ENCODE measurements at regions not wholly inside any gene's neighbourhood (a gene's known extent, or its start where the extent isn't known, plus 50 kb on each side); places are given as distances from the start of the nearest gene placed in this dataset.

DNA sequence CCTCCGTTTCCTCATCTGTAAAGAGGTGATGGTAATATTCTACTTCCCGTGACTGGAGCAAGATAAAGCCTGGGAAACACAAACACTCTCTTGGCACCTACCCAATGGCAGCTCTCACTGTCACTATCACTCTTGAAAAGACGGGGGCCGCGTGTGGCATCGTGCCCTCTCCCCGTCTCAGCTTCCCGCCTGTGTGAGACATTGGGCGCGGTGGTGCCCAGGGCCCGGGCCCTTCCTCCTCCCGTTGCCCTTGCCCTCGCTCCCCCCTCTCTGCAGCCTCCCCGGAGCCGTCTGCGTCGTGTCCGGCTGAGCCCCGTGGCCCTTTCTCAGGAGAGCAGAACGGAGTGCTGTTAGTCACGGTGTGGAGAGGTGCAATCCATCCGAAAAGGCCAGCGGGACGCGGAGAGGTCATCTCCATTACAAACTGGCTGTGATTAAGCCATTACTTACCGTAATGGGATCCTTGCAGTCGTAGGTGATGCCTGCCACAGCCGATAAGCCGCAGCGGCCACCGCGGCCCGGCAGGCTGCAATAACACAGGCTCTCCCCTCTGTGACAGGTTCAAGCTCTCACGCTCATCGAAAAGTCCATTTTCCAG is 156.4 kb upstream of the ZC3H12A start:
- Mint-ChIP-seq H3K27ac (peak overlapping the region in 1 of 3 experiments; percentile 59; a peak in 1 of 7 replicates), H3K4me1 (peaks cover 55 to 58% of the 10 kb centered on the region in 2 experiments), H3K9me3 (no peaks in the 10 kb centered on the region; a peak in 1 of 5 replicates), H3K27me3 (ENCODE audit: low read depth) (peaks cover 30% of the 10 kb centered on the region), H3K36me3 (ENCODE audit: insufficient read depth in 1 of 3, low read depth in 3 of 3) (no peaks in the 10 kb centered on the region), H3K4me3 (peak overlapping the region in 1 of 2 experiments; percentile 59; a peak in 3 of 5 replicates)
- Histone ChIP-seq H3K56ac (ENCODE audit: insufficient read length, low read depth, low read length) (no peak overlapping the region), H4K20me1 (ENCODE audit: control insufficient read depth, insufficient read depth, insufficient read length) (no peaks in the 10 kb centered on the region), H3K4ac (ENCODE audit: low read depth, low read length) (no peak overlapping the region), H3K27ac (ENCODE audit: insufficient read length, low read depth, low read length) (no peak overlapping the region), H3K14ac (ENCODE audit: insufficient read depth, low read length) (no peak overlapping the region), H2AFZ (ENCODE audit: low read length) (no peak overlapping the region), H3K4me1 (ENCODE audit: insufficient read depth, low read length) (peaks cover 24% of the 10 kb centered on the region), H3K4me2 (ENCODE audit: insufficient read depth, insufficient read length, low read length) (peak overlapping the region; percentile 15), H3K23me2 (ENCODE audit: insufficient read length, low read depth, low read length, poor library complexity, severe bottlenecking) (no peaks in the 10 kb centered on the region), H2BK20ac (ENCODE audit: low read depth, low read length, poor library complexity, severe bottlenecking) (no peak overlapping the region), H4K5ac (ENCODE audit: insufficient read length, low read depth, low read length) (no peak overlapping the region), H3K79me2 (ENCODE audit: insufficient read depth, low read length) (no peaks in the 10 kb centered on the region), H4K91ac (ENCODE audit: insufficient read length, low read depth, low read length) (no peak overlapping the region), H2BK12ac (ENCODE audit: insufficient read length, low read depth, low read length) (no peak overlapping the region), H3K23ac (ENCODE audit: insufficient read length, low read depth, low read length) (no peak overlapping the region), H2BK120ac (ENCODE audit: low read depth, low read length, poor library complexity, severe bottlenecking) (no peak overlapping the region), H3K79me1 (ENCODE audit: insufficient read depth, low read depth, low read length, poor library complexity, severe bottlenecking) (no peaks in the 10 kb centered on the region), H3K9me3 (ENCODE audit: control insufficient read depth, low read depth, low read length) (no peaks in the 10 kb centered on the region), H2AK5ac (ENCODE audit: insufficient read length, low read length) (no peak overlapping the region), H4K8ac (replicated peaks; ENCODE audit: insufficient read length, low read depth, low read length) (no peak overlapping the region), H2BK15ac (ENCODE audit: low read depth, low read length) (no peak overlapping the region), H3K27me3 (ENCODE audit: insufficient read depth, low read length) (no peaks in the 10 kb centered on the region; the same call in 1 of the 2 replicates), H3K9ac (ENCODE audit: extremely low read depth, insufficient read length, low read length) (no peak overlapping the region), H2BK5ac (ENCODE audit: insufficient read length, low read length) (no peak overlapping the region), H3K18ac (ENCODE audit: insufficient read length, low read depth, low read length) (no peak overlapping the region), H3T11ph (ENCODE audit: low read length) (no peak overlapping the region)
- WGBS (ENCODE audit: extremely low coverage, insufficient read length, low lambda C conversion rate), result no CpG with 5 or more reads among the region's 35 CpGs
- TF ChIP-seq, protein P1, sequence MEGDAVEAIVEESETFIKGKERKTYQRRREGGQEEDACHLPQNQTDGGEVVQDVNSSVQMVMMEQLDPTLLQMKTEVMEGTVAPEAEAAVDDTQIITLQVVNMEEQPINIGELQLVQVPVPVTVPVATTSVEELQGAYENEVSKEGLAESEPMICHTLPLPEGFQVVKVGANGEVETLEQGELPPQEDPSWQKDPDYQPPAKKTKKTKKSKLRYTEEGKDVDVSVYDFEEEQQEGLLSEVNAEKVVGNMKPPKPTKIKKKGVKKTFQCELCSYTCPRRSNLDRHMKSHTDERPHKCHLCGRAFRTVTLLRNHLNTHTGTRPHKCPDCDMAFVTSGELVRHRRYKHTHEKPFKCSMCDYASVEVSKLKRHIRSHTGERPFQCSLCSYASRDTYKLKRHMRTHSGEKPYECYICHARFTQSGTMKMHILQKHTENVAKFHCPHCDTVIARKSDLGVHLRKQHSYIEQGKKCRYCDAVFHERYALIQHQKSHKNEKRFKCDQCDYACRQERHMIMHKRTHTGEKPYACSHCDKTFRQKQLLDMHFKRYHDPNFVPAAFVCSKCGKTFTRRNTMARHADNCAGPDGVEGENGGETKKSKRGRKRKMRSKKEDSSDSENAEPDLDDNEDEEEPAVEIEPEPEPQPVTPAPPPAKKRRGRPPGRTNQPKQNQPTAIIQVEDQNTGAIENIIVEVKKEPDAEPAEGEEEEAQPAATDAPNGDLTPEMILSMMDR (conservative IDR thresholded peaks at IDR 0.05), result no peak
- peak; percentile 50 for DNase-seq

Measured in H9 (cell line).